ENCODE measurements at regions not wholly inside any gene's neighbourhood (a gene's known extent, or its start where the extent isn't known, plus 50 kb on each side); places are given as distances from the start of the nearest gene placed in this dataset.

DNA sequence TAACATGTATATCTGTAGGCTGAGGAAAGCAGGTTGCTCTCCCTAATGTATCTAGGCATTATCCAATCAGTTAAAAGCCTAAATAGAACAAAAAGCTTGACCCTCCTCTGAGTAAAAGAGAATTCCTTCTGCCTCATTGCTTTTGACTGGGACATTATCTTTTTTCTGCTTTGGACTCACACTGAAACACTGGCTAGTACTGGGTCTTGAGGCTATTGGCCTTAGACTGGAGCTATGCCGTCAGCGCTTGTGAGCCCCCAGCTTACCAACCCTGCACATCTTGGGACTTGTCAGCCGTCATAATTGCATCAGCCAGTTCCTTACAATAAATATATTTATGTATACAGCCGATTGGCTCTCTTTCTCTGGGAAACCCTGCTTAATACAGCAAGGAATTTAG, 206.8 kb upstream of the ARHGAP24 start:
- no peak for DNase-seq

GRCh38 chr4:85268961-85269360, 206.0 kb upstream of the ARHGAP24 start:
- no peak for DNase-seq

DNA sequence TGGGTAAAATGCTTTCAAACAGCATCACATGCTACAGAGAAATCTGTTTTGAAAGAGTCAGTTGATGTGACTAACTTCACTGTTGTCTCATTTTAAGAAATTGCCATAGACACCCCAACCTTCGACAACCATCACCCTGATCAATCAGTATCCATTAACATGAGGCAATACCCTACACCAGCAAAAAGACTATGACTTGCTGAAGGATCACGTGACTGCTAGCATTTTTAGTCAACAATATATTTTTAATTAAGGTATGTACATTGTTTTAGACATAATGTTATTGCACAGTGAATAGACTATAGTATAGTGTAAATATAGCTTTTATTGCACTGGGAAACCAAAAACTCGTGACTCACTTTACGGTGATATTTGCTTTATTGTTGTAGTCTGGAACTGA, 200.0 kb upstream of the ARHGAP24 start:
- DNase-seq: no peak

GRCh38 chr4:85280963-85281362, 194.0 kb upstream of the ARHGAP24 start:
- no peak for DNase-seq

- no peak for DNase-seq
These were observed 183.7 kb upstream of the ARHGAP24 start for GRCh38 chr4:85291226-85291625.

- DNase-seq: peak; percentile 2
These were observed 176.9 kb upstream of the ARHGAP24 start for GRCh38 chr4:85298037-85298436.

DNA sequence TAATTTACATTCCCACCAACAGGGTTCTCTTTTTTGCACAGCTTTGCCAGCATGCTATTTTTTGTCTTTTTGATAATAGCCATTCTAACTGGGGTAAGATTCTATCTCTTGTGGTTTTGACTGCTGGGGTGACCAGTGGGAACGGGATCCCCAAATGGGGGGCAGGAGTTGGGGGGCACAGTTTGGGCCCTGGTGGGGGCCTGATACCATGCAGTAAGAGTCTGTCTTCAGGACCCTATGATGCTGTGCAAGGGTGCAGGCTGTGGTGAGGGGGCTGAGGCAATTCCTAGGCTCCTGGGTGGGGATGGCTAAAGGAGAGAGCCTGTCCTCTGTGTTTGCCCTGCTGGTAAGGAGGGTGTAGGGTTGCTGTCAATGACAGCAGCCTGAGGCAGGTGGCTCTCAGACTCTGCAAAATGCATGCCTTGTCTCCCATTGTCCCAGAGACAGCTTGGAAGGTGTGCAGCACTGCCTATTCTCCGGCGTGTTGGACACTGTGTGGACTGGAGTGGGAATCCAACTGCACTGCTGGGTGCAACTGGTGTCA, 172.7 kb upstream of the ARHGAP24 start:
- no peak for DNase-seq

GRCh38 chr4:85302756-85303155, 172.2 kb upstream of the ARHGAP24 start:
- DNase-seq: no peak

- no peak for DNase-seq
These were observed 156.5 kb upstream of the ARHGAP24 start for GRCh38 chr4:85318415-85318814.

DNA sequence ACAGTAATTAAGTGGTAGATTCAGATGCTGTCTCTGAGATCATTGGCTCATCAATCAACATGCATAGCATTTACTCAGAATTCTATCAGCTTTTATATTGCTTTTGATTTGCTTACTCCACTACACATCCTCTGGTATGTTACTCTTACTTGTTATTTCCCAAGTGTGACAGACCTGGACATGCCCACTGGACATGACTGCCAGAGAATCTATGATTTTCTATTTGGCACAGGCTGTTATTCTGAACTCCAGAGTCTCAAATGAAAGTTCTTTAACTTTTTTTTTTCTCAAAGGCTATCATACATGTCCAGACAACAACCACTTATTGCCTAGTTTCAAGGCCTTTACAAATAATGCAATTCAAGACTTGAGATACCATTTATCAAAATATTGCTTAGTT, 116.1 kb upstream of the ARHGAP24 start:
- DNase-seq: no peak

GRCh38 chr4:85362550-85362949, 112.4 kb upstream of the ARHGAP24 start:
- no peak for DNase-seq

DNA sequence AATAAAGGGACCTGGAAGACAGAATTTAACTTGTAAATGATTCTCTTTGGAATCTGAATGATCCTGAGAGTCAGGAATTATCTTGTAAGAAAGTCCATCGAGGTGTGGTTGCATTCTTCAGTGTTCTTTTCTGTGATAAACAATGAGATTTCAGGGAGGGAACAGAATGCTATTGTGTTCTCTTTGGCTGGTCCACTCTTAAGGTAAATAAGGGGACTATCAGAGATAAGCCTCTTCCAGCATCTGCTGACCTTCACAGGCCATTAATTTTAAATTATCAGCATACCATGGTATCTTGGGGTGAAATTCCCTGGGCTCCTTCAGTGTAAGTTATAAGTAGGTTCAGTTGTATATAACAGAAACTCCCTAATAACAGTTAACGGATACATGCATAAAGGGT, 107.1 kb upstream of the ARHGAP24 start:
- no peak for DNase-seq

DNA sequence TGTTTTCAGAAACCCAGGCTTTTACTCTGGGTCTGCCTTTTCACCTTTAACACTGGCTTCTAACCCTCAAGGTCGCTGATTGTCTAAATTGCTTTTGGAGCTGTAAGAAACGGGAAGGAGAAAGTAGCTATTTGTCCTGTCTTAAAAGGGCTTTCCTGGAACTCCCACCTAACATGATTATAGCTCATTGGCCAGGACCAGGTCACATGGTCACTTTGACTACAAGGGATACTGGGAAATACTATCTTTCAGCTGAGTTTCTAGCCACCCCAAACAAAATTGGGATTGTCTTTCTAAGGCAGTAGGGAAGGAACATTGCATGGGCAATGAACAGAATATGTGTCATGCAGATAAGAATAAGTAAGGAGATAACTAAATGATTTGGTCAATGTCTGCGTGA, 106.7 kb upstream of the ARHGAP24 start:
- no peak for DNase-seq

DNA sequence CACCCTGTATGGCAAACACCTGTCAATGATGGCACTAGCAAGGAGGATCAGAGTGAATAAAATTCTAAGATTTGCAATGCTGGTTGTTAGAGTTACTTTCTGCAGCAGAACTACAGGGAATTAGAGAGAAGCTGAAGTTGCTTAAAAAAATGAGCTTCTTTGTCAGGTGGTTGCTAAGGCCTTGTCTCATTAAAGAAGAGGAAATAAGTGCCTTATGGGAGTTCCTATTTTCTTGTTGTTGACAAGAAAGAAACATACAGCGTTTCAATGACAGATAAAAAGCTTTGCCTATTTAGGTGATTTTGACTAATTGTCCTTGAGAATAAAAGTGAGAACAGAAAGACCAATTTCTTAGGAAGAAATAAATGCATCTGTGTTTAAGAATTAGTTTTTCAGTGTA, 106.0 kb upstream of the ARHGAP24 start:
- DNase-seq: no peak

DNA sequence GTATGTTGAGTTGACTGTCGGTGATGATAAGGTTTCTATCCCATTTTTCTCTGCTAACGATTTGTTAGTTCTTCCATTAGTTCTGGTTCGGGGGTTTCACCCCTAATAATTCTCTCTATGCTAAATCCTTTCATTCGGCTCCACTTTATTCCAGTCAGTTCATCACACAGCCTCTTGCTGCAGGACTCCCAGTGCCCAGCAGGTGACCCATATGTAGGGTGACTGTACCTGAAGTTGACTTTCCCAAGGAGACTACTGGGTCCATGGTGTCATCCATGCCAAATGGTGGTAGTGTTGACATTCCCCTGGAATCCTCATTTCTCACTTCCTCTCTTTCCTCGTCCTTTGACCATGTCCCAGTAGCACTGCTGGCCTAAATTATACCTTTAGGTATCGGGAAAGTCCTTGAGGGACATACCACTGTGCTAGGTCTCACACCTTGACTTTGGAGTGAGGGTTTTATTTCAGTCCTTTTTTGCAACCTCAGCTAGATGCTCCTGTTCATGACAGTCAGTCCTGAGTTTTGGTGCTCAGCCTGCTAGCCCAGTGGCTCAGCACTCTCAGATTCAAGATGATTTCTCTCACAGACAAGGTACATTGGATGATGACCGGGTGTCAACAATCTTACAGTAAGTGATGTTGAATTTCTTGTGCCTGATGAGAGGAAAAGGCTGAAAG, 105.1 kb upstream of the ARHGAP24 start:
- DNase-seq: no peak

DNA sequence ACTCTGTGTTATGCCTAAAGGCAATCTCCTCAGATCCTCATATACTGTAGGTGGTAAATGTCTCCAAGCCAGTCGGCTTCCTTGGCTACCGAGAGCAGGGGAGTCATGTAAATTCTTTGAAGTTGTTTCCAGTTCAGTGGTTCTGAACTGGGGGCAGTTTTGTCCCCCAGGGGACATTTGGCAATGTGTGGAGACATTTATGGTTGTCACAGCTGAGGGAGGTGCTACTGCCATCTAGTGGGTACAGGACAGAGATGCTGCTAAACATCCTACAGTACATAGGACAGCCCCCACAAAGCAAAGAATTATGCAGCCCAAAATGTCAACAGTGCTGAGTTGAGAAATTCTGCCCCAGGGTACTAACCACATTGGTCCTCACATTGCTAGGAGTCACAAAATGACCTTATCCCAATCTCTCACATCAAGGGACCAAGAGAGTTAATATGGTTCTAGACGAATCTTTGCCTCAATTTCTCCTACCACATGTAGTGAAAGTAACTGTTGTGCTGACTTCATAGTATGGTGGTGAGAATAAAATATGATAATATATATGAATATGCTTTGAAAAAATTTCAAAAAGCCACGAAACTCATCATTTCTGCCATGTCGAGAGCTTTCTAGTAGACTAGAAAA, 104.4 kb upstream of the ARHGAP24 start:
- DNase-seq: peak; percentile 39

DNA sequence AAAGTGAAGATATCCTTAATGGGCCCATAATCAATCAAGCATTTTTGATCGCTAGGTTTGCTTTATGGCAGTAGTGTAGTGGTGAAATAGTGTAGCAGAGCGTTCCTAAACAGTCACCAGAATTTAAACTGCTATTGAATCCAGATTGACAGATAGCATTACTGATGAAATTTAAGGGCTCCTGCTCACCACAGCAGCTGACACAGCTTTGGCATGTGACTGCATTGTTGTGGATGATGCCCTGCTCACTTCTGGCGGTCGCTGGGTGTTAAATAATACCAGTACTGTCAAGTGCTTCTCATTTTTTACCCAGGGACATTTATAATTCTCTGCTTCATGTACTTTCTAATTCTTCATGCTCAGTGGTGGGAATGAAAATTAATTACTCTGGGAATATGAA, 102.0 kb upstream of the ARHGAP24 start:
- DNase-seq: peak; percentile 12

GRCh38 chr4:85376285-85376684, 98.7 kb upstream of the ARHGAP24 start:
- DNase-seq: no peak

DNA sequence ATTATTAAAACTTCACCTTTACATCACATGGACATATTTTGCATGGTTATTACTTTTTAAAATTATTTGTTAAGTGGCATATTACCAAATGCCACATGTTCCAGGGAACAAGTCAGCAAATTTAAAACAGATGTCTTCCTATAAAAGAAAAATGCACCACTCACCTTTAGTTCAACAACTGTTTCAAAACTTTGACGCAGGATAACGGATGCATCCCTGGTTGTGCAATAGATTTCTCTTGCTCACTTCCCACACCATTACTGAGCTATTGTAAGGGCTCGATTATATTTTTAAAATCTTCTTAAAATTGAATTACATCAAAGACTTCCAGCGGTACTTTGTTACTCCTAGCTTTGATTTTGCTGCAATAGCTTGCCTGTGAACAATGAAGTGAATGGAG, 93.0 kb upstream of the ARHGAP24 start:
- peak; percentile 35 for DNase-seq

DNA sequence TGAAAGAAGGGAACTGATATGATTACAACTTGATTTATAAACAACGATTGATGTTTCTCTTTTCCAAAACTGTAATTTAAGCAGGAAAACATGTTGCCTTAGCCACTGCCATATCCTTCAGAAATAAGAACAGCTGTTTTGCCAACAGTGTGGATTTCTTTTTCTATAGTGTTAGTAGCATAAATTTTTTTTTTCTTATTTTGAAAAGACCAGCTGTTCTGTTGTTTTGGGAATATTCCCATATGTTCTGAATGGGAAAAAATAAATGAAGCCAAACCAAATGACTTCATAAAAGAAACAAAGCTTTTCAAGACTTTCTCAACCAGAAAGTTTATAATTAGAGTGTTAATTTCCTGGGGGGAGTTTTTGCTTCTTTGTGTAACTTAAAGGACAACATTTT, 83.9 kb upstream of the ARHGAP24 start:
- no peak for DNase-seq

DNA sequence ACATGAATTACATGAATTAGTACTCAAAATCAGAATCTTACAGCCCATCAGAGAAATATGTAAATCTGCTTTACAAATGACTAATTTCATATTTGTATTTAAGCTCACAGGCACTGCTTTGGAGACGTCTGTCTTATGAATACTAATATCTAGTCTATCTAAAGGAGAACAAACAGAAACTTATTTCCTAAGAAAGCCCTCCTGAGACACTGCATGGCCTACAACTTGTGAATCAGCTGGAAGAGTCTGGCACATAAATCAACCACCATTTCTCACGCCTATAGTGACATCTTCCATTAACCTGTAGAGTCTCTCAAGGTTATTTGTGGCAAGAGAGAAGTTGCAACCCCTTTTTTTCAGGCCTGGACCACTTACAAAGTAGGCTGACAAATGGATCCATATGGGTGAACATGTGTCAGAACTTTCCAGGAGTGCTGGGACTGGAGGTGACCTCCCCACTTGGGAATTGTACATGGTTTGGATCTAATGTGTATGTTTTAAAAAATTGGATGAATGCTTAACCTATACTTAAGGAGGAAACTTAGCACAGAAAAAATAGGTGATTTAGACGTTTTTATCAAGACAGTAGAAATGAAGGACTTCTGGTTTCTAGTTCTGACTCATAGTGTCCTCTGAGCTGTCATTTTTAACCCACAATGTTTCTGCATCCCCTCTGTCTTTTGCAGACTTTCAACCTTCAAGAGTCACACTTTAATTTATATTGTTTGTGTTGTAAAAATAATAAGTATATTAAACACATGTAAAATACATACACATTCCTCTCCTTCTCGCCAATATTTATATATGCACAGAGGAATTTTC, 83.2 kb upstream of the ARHGAP24 start:
- no peak for DNase-seq

DNA sequence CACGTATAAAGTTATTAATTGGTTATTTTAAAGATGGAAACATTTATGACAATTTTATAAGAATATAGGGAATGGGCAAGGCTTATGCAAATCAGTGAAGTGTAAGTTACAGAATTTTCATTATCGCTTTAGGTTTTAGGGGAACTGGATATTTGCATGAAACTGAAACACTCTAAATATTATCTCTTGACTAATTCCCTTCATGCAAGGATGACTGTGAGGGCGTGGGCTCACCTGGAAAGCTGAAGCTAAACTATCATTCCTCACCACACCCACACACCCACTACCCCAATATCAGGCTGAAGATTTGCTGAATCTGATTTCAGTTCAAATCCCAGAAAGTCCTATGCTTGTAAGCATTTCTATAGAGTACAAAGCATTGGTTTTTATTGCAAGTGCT, 81.7 kb upstream of the ARHGAP24 start:
- DNase-seq: no peak

GRCh38 chr4:85398276-85398675, 76.7 kb upstream of the ARHGAP24 start:
- peak; percentile 76 for DNase-seq

DNA sequence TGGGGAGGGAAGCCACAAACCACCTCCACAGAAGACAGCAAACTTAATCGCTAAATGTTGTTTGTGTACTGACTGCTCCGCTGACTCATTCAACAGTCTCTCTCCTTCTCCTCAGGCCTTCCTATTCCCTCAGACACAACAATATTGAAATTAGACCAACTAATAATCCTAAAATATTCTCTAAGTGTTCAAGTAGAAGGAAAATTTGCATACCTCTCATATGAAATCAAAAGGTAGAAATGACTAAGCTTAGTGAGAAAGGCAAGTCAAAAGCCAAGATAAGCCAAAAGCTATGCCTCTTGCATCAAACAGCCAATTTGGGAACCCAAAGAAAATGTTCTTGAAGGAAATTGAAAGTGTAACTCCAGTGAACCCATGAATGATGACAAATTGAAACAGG, 75.7 kb upstream of the ARHGAP24 start:
- DNase-seq: no peak
